ENCODE measurements at regions not wholly inside any gene's neighbourhood (a gene's known extent, or its start where the extent isn't known, plus 50 kb on each side); places are given as distances from the start of the nearest gene placed in this dataset.

DNA sequence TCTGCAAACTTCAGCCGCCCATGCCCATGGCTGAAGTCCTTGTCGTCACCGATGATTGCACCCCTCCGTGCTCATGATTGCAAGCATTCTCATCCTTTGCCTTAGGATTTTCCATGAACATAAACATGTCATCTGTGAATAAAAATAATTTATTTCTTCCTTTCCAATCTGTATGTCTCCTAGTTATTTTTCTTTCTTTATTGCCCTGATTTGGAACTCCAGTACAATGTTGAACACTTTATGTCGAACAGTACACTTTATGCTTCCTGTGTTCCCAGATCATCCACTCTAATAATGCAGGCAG lies 170.9 kb upstream of the SYT6 start:
- TF ChIP-seq CTCF (IDR thresholded peaks at IDR 0.05) = no peak
- TF ChIP-seq POLR2A (IDR thresholded peaks at IDR 0.05) = no peak
